ENCODE measurements at regions not wholly inside any gene's neighbourhood (a gene's known extent, or its start where the extent isn't known, plus 50 kb on each side); places are given as distances from the start of the nearest gene placed in this dataset.

DNA sequence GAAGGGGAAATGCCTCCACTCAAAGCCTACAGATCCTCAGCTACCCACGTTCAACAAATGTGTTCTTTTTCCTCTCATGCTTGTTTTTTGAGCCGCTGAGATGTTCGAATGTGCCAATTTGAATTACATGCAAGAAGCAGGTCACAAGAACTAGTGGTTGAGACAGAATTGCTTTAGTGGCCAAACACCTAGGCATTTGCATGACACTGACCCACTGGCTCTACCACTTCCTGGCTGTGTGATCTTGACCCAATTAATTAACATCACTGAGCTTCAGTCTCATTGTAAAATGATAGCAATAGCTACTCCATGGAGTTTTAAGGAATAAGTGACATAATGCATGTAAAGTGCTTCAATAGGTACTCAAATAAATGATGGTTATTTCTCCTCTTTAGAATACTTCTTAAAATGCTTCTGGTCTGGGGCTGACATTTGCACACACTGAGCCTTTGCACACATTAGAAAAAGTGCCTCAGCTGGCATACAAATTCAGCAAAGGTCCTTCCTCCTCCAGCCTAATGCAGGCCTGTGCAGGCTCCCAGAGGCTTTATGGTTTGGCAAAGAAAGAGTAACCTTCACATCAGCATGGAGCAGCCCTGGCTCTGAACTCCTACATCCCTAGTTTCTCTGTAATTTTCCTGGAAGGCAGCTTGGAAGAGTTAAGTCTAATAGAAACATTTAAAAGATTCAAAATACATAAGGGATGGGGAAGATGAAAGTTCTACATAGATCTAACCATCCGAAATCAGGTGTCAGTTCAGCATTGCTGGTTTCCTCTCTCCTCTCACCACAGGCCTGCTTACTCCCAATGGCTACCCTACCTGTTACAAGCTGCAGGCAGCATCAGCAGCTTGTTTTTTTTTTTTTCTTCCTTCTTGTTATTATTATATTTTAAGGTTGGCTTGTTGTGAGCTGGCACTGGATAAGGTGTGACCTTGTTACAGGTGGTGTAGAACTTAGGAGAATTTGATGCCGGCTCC, 107.4 kb downstream of the TBX19 start:
- DNase-seq (ENCODE audit: low read depth in 2 of 2): no peak

DNA sequence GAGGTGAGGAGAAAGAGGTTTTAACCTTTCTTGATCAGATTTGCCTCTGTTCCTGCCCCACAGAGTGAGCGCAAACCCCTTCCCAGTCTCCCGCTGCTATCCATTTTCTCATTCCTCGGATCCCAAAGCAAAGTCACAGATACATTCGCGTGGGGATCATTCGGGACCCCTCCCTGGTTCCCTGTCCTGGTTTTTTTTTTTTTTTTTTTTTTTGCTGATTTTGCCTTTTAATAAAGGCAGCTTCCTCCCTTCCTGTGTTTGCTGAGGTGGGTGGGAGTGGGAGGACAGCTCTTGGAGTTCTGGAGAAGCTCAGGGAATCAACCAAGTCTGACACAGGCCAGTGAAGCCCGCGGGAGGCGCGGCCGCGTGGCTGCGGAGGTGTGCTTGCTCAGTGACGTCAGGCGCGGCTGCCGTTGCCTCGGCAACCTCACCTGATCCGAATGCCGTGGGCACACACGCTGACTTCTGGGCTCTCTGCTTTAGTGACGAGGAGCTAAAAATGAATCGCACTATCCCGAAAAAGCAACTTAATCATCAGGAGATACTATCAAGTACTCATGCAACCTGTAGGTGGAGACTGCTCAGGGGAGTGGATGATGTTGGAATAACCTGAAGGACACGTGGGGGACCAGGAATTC, 106.4 kb downstream of the TBX19 start:
- peak; percentile 49 to 63 for DNase-seq (ENCODE audit: low read depth in 2 of 2)

GRCh38 chr1:168386492-168386891, 105.8 kb downstream of the TBX19 start:
- DNase-seq (ENCODE audit: low read depth in 2 of 2): no peak

GRCh38 chr1:168381850-168382249, 101.2 kb downstream of the TBX19 start:
- no peak for DNase-seq (ENCODE audit: low read depth in 2 of 2)

- no peak for DNase-seq (ENCODE audit: low read depth in 2 of 2)
These were observed 100.3 kb downstream of the TBX19 start for GRCh38 chr1:168380945-168381344.

DNA sequence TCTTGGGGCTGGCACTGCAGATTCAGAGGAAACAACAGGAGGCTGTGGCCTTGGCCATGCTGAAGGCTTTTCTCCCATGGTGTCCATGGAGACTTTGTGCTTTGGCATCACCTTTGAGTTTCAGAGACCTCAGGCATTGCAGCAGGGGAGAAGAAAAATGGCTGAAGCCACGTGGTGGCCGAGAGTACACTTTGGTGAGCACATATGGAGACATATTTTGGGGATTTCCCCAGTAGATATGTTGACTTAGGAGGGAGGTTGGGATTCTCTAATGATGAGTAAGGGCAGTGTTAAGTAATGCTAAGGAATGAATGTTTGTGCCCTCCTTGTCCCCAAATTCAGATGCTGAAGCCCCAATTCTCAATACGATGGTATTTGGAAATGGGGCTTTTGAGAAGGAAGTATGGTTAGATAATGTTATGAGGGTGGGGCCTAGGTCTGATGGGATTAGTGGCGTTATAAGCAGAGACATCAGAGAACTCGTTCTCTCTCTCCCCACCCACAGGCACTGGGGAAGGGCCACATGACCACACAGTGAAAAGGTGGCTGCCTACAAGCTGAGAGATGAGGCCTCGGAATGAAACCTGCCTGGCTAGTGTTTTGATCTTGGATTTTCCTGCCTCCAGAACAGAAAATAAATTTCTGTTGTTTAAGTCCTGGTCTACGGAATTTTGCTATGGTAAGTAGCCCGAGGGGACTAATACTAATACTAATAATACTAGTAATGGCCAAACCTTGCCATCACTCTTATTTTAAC, 98.6 kb downstream of the TBX19 start:
- no peak for DNase-seq (ENCODE audit: low read depth in 2 of 2)

DNA sequence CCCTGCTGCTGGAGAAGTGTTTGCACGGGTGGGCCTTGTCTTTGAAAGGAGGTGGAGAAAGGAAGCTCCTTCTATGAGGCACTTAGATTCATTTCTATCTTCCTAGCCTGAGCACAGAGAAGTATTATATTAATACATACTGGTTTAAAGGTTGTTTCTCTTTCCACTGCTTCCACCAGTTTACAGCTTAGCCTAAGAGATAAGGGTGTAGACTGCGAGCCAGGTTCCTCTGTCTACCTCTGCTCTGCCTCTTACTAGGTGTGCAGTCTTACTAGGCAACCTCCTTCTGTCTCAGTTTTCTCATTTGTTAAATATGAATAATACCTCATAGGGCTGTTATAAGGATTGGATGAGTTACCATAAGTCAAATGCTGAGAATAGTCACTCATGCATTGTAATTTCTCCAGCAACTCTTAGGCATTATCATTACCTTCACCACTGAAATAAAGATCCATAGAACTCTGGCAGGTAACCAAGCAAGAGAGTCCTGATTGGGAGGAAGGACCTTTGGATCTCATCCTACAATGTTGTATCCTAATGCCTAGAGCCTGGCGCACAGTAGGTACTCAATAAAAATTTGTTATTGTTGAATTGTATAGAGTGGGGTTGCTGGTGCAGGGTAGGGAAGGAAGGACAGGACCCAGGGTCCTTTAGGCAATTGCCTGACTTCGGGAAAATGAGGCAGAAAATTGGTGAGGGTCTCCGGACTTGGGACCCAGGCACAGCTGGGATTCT, 95.1 kb downstream of the TBX19 start:
- no peak for DNase-seq (ENCODE audit: low read depth in 2 of 2)

GRCh38 chr1:168374566-168374965, 93.9 kb downstream of the TBX19 start:
- no peak for DNase-seq (ENCODE audit: low read depth in 2 of 2)

DNA sequence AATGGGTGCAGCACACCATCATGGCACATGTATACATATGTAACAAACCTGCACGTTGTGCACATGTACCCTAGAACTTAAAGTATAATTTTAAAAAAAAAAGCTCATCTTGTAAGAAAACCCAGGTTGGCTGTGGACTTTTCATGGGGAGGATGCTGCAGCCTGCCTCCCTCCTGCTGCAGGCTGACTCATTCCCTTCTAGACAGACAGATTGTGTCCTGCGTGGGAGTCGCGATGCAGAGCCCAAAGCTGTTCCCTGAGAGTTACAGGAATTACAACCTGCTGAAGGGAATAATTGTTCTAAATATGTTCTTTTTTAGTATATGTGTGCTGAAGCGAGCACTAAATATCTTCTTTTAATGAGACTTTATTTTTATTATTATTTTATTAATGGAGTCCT, 93.2 kb downstream of the TBX19 start:
- no peak for DNase-seq (ENCODE audit: low read depth in 2 of 2)

DNA sequence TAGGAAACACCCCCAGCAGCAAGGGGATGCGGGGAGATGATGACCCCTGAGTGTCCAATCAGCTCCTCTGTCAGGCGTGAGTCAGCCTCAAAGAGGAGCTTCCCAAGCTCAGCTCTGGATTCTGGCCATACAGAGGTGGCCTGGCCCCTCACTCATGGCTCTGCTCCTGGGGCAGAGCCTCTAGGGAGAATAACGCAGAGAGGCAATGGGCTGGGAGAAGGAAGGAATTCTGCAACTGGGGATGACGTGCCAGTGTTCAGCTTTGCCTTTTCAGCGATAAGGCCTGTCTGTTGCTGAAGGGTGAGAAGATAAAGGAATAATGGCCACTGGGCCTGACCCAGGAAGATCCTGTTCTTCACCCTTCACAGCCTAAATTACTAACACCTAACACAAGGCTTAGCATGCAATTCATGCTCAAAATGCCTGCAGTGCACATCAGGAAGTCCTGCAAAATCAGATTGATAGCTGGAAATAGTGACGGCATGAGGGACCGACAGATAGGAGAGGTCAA, 92.2 kb downstream of the TBX19 start:
- no peak for DNase-seq (ENCODE audit: low read depth in 2 of 2)

- no peak for DNase-seq (ENCODE audit: low read depth in 2 of 2)
These were observed 91.6 kb downstream of the TBX19 start for GRCh38 chr1:168372307-168372706.

GRCh38 chr1:168371477-168371876, 90.8 kb downstream of the TBX19 start:
- no peak for DNase-seq (ENCODE audit: low read depth in 2 of 2)

DNA sequence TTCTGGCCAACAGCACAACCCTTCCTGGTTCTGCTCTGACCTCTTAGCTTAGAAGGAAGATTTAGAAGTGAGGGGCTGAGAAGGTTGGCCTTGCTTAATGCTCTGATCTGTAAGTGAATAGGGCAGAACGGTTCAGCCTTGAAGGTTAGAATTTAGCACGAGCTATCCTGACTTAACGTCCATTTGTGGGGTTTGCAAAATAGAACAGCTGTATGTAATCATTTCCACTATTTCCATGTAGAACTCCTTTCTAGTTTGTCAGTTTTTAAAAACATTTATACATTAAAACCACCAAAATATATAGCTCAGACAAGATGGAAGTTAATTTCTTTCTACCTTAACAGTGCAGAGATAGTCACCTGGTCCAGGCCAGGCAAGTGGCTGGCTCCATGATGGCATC, 89.9 kb downstream of the TBX19 start:
- no peak for DNase-seq (ENCODE audit: low read depth in 2 of 2)

DNA sequence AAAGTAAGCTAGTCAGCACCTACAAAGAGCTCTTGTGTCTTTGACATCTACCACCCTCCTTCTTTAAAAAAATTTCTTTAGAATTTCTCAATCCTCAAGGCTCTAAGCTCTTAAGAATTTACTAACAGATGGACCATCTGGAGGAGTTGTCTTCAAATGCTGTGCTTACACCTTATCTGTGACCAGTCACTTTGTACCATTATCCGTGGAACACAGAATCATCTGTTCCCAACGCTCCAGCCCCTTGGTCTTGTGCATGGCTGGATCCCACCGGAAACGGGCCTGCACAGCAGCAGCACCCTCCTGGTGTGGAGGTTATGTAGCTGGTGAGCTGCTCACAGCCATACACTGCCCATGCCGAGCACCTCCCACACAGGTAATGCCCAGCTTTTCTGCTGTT, 89.0 kb downstream of the TBX19 start:
- no peak for DNase-seq (ENCODE audit: low read depth in 2 of 2)

GRCh38 chr1:168368131-168368530, 87.5 kb downstream of the TBX19 start:
- no peak for DNase-seq (ENCODE audit: low read depth in 2 of 2)

- DNase-seq (ENCODE audit: low read depth in 2 of 2): no peak
These were observed 85.2 kb downstream of the TBX19 start for GRCh38 chr1:168365719-168366479.

Data from stimulated activated CD4-positive, alpha-beta T cell treated with anti-CD3 and anti-CD28 coated beads, Interleukin-12 subunit alpha, Interleukin-12 subunit beta, amount 100 ng/mL, for 24 hours (primary cell).